Eye (tissue), 1 donor: ENCODE measurements at regions not wholly inside any gene's neighbourhood (a gene's known extent, or its start where the extent isn't known, plus 50 kb on each side); places are given as distances from the start of the nearest gene placed in this dataset.

ENCODE experiments used
- DNase-seq: peaks from one replicate; pipeline ENCODE4 v3.0.0-alpha.2; 2015

DNA sequence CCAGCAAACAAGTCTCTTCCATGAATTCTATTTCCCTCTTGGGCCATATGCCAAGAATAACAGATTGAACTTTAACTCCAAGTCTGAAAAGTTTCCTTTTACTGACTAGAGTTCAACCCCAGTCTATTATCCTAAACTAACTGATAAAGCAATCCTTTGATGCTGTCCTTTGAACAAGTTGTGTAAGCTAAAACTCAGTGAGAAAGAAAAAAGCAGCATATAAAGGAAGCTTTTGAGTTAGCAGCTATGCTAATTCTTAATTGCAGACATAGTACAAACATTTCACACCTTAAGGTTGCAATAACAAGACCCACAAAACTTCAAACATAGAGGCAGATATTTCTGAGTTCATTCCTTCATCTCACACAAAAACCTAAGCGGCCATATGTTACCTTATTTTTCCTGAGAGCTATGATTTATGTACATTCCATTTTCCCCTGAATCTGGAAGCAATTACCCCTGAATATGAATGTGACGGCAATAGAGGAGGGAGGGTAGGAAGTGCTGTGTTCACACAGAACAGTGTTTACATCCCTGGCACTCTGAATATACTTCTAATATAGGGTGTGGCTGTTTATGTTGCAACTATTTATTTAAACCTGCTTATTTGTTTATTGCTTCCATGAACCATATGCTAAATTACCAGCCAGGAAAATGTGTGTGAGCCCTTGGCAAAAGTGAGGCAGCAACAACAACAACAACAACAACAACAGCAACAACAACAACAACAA, 180.6 kb downstream of the IRS1 start:
- DNase-seq: peak; percentile 68

DNA sequence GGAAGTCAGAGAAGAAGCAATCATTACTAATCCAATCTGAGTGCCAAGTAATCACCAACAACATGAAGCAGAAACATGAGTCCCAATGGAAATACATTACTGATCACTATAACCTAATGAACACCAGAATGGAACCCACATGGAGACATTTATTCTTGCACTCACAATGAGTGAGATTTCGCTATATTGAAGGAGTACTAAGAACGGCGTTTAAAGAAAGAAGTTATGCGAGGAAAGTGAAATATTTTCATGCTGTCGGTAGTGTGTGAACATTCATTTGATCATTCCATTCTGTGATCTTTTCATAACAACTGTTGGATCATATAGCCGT, 181.1 kb downstream of the IRS1 start:
- DNase-seq: no peak

DNA sequence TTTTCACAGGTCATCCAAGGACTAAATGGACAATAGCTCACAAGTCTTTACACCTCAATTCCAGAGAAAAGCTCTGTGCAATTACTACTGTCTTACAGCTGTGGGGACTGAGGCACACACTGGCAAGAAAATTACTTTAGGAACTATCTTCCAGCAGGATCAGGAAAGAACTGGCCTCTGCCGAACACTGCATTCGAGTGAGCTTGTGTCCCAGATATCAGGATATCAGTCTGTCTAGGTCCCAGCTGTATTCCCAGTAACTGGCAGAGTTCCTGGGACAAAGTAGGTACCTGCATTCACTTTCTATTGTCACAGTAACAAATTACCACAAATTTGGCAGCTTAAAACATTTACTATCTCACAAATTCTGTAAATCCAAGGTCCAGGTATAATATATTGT, 183.7 kb downstream of the IRS1 start:
- DNase-seq: no peak

DNA sequence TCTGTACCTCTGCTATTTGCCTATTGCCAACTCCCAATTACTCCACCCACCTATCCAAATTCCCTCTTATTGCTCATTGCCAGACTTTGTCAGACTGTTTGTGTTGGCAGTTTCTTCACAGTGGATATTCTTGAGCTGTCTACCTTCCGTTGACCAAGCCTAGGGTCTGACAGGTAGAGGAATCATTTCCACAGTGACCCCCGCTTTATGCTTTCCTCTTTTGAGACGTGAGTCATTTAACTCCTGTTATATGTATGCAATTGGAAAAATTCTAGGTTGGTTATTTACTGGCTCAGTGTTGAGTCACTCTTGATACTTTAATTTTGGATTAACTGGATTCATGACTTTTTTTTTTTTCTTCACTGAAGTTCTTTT, 187.7 kb downstream of the IRS1 start:
- no peak for DNase-seq

DNA sequence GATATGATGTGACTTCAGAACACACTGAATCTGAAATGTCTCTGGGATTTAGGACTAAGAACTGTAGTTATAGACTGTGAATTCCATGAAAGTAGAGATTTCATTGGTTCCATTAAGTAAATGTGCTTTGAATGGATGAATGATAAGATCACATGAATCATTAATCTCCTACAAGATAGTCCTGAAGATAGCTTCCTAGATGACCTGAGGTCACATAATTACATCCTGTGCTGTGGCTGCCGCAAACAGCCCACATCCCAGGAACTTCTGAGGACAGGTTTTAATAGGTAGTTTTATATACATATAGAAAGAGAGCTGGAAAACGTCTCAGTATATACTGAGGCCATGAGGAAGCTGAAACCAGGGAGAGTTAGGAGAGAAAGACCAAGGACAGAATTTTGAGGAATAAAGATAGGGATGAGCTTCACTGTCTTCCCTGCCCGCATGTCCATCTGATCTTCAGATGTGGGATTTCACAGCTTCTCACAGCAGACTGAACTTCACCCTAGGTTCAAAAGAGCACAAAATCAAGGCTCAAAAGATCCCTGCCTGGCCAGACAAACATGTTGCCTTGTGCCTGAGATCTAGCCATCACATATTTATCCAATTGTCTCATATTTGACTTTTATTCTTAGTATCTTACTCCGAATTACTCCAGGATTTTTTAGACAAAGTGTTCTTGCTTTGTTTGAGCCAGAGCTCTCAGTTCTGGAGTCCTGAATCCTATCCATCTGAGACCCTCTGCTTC, 188.2 kb downstream of the IRS1 start:
- DNase-seq: no peak

DNA sequence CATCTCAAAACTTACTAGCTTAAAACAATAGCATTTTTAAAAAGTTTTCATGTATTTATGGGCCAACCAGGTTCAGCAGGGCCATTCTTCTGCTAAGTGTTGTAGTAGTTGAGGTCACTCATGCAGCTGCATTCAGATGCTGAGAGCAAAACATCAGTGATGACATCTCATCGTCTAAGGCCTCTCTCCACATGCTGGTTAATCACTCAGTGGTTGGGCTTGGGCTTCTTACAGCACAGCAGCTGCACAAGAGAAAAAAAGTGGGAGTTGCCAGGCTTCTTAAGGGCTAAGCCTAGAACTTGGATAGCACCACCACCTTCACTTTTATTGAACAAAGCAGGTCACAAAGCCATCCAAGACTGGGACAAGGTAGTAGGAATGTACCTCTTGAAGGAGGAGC, 190.3 kb downstream of the IRS1 start:
- DNase-seq: no peak

DNA sequence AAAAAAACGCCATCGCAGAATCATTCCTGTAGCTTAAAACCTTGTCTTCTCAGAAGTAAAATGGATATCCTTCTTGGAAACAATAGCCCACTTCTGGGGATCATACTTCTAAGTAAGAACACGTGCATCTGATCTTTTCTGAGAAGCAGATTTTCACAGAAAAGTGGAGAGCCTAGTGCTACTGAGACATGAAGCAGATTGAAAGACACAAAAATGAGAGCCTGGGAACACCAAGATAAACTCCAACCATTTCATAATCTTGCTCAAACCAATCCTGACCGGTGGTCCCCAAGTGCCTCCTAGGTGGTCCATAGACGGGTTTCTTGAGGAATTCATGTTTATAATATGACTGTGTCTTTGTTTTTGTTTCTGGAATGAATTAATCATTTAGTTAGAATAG, 191.2 kb downstream of the IRS1 start:
- no peak for DNase-seq

DNA sequence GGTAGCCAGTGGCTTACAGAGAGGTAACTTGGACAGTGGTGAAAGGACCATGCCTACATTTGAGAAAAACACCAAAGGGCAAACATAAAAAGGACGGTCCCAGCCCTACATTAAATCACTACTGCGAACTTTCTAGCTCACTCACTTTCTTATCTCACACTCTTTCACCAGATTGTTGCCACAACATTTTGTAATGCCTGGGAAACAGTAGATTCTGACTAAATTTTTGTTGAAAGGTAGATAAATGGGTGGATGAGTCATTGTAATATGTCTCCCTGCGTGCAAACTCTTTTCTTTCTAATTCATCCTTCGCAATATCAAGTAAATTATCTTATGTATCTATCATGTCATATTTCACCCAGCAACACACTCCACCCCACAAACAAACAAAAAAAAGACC, 192.2 kb downstream of the IRS1 start:
- no peak for DNase-seq

DNA sequence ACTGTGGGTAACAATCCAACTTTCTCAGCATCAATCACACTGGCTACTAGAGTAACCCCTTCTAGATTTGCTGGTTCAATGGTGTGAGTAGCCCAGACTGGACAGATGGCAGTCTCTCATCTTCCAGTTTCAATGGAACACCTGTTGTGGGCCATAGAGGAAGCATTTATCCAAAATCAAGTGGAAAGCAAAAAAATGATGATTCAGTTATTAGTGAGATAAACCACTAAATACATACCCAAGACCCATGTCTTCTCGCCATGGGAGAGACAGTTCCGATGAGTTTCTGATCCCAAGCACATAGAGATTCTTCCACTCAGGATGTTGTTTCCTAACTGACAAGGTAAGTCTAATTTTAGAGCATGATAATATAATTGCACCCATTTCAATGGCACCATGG, 194.0 kb downstream of the IRS1 start:
- DNase-seq: no peak

DNA sequence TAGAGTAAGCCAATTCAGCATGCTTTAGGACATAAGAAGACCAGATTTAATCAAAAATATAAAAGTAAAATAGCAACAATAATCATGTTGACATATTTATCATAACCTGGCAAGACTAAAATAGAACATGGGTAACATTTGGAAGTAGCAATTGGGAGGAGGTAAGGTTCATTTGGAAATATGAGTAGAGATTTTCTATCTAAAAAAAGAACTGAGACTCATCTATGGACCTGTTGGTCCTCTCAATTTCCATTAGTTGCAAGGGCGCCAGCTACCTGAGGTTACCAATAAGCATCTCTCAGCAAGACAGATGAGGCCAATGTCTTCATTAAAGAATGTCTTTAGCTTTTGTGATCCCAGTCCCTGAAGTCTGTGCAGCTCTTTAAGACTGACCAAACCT, 196.0 kb downstream of the IRS1 start:
- no peak for DNase-seq

DNA sequence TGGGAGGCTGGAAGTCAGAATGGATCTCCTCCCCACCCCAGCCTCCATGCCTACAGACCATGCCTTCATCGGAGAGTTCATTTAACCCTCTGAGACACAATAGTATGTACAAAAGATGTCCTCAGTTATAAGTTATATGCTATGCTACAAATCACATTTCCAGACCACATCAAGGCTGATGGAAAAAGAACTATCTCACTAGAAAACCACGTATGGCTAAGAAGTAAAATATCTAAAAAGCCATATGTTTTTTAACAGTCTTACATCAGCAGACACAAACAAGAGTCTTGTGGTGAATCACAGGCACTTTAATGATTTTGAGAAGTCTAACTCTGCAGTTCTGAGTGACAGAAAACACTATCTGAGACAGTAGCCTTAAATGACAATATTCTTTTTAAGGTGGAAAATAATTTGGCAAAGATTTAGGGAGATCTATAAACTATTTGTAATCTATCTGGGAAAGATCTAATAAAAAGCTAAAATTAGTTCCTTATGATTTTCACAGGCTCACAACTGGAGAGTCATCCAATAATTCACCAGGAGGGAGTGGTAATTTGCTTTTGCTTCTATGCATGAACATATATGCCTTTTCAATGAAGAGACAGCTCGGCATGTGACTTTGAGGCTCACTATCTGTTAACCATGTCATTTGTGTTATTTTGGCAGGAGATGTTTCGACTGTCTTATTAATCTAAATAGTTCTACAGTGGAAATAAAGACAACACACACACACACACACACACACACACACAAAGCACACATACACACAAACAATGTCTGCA, 197.5 kb downstream of the IRS1 start:
- DNase-seq: peak; percentile 47

DNA sequence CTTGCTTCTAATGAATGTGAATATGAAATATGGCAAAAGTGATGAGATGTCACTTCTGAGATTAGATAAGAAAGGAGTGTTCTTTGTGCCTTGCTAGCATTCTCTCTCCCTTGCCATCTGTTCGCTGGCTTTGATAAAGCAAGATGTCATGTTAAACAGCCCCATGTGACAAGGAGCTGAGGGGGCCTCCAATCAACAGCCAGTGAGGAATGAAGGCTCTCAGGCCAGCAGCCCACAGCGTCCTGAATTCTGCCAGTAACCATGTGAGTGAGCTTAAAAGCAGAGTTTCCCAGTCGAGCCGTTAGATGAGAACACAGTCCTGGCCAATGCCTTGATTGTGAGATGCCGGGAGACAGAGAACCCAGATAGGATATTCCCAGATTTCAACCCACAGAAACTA, 198.8 kb downstream of the IRS1 start:
- no peak for DNase-seq

DNA sequence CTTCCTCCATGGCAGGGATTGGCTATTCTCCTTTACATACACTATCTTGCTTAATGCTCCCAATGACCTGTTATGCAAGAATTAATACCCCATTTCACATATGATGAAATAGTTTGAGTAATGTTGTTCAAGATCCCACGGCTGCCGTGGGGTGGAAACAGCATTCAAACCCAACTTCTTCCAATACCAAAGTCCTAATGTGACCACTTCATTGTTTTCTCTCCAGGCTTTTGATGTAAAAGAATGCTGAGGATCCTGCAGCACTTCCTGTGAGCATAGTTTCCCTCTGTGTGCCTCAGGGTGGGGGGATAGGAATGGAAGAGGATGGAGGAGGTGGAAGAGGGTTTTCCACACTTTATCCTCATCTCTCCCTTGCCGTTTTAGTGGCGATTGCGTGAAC, 199.4 kb downstream of the IRS1 start:
- no peak for DNase-seq

DNA sequence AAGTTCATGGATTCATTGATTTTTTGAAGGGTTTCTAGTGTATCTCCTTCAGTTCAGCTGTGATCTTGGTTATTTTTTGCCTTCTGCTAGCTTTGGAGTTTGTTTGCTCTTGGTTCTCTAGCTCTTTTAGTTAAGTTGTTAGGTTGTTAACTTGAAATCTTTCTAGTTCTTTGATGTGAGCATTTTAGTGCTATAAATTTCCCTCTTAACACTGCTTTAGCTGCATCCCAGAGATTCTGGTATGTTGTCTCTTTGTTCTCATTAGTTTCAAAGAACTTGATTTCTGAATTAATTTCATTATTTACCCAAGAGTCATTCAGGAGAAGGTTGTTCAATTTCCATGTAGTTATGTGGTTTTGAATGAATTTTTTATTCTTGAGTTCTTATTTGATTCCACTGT, 210.6 kb downstream of the IRS1 start:
- DNase-seq: no peak

DNA sequence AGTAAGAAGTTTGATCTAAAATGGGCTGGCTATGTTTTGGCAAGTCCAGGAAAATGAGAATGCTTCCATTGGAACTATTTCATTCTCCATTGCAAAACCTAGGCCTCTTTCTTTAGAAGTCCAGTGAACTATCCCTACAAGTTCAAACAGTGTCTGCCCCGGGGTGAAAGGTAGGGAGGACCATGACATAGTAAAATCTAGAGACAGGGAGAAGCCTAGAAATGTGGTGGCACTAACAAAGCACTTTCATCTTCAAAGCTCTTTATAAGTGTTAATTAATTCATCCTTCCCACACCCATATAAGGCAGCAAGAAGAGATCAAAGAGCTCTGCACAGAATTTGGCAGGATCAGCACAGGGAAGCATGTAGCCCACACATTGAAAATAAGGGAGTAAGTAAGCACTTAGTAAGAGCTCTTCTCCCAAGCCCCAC, 214.5 kb downstream of the IRS1 start:
- no peak for DNase-seq

DNA sequence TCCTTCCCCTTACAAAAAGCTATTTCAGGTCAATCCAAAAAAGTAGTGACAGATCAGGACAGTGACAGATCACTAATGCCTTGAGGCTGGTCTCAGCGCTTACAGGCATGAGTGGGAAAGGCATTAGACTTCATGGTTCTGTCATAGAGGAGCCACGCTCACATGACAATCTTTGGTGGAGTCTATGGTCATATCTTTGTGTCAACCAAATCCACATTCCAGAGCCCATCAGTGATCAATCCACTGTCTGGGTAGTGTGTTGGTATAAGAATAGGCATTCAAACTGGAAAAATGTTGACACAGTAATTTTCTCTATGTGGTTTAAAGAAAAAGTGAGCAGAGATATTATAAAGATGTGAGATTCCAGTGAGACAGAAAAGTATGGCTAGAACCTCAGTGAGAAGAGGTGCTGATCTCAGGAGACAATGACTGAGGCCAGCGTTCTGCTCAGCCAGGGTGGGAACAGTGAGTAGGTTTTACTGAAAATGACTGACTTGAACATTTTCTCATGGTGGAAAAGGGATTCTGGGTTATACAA, 215.0 kb downstream of the IRS1 start:
- DNase-seq: no peak

DNA sequence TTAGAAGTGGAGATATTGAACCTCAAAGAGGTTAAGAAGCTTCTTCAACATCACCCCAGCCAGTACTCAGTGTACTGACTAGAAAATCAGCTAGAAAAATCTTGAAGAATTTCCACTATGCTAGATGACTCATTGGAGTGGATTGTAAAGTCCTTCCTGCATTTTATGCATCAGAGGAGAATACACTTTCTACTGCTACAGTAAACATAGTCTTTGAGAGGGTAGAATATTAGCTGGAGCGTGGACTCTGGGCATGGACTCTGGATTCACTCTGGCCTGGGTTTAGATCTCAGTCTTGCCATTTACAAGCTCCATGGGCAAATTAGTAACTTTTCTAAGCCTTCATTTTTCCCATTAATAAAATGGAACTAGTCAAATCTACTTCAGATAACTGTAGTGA, 215.9 kb downstream of the IRS1 start:
- DNase-seq: no peak

DNA sequence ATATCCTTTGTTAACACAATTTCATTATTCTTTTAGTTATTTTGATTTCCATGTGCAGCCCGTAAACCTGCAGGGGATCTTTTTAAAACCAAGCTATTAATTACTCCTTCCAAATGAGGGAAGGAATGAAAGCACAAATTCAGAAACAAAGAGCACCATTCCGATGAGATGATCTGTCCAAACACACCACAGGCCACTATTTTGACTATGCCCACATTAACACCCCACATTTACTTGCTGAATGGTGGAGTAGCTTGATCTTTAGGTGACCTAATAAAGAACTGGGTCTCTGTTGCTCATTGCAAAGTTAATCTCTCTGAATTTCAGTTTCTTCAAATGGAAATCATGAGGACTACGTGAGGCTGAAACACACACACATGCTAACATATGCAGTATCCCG, 218.0 kb downstream of the IRS1 start:
- no peak for DNase-seq

DNA sequence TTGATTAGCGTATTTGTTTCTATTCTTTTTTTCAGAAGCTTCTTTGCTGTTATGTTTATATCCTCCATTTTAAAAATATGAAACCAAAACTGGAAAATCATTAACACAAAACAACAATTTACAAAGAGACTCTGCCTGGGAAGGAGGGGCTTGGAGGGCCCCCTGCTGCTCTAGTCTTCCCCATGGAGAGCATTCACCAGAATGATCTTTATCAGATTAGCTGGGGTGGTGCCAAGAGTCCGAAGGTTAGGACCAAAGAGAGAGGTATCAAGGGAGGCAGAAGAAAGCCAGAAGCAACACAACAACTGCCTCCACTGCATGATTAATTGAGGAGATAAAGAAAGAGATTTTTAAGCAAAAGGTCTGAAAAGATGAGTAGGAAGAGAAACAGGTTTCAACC, 218.6 kb downstream of the IRS1 start:
- DNase-seq: no peak

DNA sequence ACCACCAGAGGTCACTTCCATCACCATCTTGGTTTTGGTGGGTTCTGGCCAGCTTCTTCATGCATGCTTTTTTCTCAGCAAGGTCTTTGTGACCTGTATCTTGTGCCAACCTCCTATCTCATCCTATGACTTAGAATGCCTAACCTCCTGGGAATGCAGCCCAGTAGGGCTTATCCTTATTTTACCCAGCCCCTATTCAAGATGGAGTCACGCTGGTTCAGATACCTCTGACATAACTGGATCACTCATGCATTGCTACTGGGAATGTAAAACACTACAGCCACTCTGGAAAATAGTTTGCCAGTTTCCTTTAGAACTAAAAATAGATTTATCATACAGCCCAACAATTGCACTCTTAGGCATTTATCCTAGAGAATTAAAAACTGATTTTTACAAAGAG, 219.2 kb downstream of the IRS1 start:
- DNase-seq: no peak

DNA sequence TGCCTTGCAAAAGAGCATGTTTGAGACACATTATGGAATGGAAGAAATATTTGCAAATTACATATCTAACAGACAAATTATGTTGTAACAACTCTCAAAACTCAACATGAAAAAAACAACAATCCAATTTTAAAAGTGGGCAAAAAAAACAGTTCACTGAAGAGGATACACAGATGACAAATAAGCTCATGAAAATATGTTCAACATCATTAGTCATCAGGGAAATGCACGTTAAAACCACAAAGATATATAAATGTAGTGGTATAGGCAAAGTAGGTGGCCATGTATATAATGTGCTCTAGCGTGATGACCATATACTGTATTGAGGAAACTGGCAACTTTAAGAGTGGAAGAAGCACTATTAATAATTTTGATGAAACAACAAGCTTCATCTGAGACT, 220.1 kb downstream of the IRS1 start:
- DNase-seq: no peak

DNA sequence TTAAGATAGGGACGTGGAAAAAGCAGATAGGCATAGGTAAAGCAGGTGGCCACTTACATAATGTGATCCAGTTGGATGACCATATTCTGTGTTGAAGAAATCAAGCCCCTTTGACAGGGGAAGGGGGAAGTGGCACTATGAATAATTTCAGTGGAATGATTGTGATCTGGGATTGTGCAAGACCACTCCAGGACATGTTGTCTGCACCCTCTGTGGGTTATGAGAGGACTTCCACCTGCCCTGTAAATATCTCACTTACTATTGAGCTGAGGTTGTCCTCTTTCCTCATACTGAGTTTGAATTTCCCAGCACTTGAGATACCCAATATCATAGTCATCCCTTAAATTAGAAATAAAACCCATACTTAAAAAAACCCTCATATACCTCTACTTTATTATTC, 220.7 kb downstream of the IRS1 start:
- no peak for DNase-seq

DNA sequence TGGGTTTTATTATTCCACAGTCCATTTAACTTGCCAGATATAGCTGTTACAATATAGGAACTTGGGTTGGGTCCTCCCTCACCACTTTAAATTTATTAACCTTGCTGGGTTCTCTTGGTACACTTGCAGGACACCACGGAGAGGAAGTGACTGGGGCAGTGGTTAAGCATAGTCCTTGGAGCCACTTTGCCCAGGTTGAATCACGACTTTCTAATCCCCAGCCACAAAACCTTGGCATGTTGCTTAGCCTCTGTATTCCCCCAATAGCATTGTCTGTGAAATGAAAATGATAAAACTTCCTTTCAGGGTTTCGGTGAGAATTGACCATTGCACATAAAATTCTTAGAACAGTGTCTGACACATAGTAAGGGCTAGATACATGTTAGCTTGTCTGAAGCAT, 221.2 kb downstream of the IRS1 start:
- no peak for DNase-seq

DNA sequence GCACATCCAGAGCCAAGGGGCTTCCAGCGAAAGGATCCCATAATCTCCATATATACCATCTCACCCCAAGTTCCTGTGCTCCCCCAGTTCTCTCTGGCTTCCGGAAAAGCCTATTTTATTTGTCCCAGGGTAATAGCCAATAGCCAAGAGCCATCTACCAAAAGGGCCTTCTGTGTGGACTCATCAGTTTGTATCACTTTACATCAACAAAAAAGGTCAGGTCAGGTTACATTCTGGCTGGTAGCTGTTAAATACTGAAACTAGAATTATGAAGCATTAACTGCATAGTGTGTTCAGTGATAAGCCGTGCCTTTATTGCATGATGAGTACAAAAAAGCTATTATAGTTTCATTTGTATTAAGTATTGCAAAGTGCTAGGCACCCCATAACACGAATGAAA, 223.7 kb downstream of the IRS1 start:
- no peak for DNase-seq
